SJCRH30 (cell line): ENCODE measurements at regions not wholly inside any gene's neighbourhood (a gene's known extent, or its start where the extent isn't known, plus 50 kb on each side); places are given as distances from the start of the nearest gene placed in this dataset.

ENCODE experiments used
- DNase-seq, 2 experiments: peaks; one replicate each; pipeline ENCODE4 v3.0.0-alpha.2; 2015 to 2020
- H3K27ac ChIP-seq: fragments of 250-450 bp; sonication (Bioruptor Pico); 2 replicates; pipeline ENCODE4 v1.5.1; 2020; ENCODE audit warnings: mild to moderate bottlenecking, moderate library complexity
- H3K27me3 ChIP-seq: fragments of 250-450 bp; sonication (Bioruptor Pico); 2 replicates; pipeline ENCODE4 v1.5.1; 2020; ENCODE audit warnings: mild to moderate bottlenecking, moderate library complexity
- H3K36me3 ChIP-seq: fragments of 250-450 bp; sonication (Bioruptor Pico); 2 replicates; pipeline ENCODE4 v1.5.1; 2020; ENCODE audit warnings: mild to moderate bottlenecking, moderate library complexity
- H3K4me1 ChIP-seq: fragments of 250-450 bp; sonication (Bioruptor Pico); 2 replicates; pipeline ENCODE4 v1.5.1; 2020; ENCODE audit warnings: mild to moderate bottlenecking, moderate library complexity
- H3K4me3 ChIP-seq: fragments of 250-450 bp; sonication (Bioruptor Pico); 2 replicates; pipeline ENCODE4 v1.5.1; 2020; ENCODE audit warnings: mild to moderate bottlenecking, moderate library complexity
- H3K9me3 ChIP-seq: fragments of 250-450 bp; sonication (Bioruptor Pico); replicated peaks from 2 replicates; pipeline ENCODE4 v1.5.1; 2020; ENCODE audit warnings: mild to moderate bottlenecking, moderate library complexity

- no peaks in the 10 kb centered on the region for H3K4me1 ChIP-seq
- no peak for DNase-seq
- H3K27me3 ChIP-seq = no peaks in the 10 kb centered on the region
- no peaks in the 10 kb centered on the region for H3K9me3 ChIP-seq
- H3K4me3 ChIP-seq = no peak overlapping the region
- H3K27ac ChIP-seq = no peak overlapping the region
- H3K36me3 ChIP-seq = no peaks in the 10 kb centered on the region
Observed at GRCh38 chr10:111524134-111524533, 447.3 kb downstream of the ADRA2A start.

DNA sequence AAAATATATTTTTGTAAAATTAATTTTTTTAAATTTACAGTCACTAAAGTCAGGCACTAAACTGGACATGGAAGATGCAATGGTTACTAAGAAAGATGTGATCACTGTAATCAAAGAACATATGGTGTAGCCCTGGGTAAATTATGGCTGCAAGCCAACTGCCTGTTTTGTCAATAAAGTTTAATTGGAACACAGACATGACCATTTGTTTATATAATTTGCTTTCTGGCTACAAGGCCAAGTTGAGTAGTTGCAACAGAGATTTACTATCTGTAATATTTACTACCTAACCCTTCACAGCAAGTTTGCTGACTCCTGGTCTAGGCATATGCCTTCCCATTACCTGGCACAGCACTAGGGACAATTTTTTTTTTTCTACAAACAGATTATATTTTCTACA lies 448.9 kb downstream of the ADRA2A start:
- DNase-seq = no peak
- H3K4me1 ChIP-seq = no peaks in the 10 kb centered on the region
- no peaks in the 10 kb centered on the region for H3K9me3 ChIP-seq

DNA sequence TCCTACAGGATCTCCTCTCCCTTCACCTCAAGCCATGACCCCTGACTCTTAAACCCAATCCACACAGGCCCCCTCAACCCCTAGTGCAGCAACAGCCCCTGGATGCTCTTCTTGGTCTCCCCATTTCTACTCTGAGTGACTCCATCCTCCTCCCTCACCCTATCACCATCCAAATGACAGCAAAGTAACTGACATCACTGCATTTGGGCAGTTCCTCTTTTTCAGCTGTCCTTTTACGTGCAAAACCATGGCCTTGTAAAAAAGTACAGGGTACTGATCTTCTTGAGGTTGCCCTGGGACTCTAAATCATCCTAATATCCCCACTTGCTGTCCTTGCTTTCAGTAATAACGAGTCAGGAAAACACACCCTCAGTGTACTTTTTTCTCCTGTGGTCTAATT lies 454.9 kb downstream of the ADRA2A start:
- H3K27ac ChIP-seq = no peak overlapping the region
- peaks cover 2% of the 10 kb centered on the region; the same call in 1 of the 2 replicates for H3K27me3 ChIP-seq
- no peak for DNase-seq
- no peaks in the 10 kb centered on the region for H3K36me3 ChIP-seq
- no peaks in the 10 kb centered on the region for H3K4me1 ChIP-seq
- H3K4me3 ChIP-seq = no peak overlapping the region
- H3K9me3 ChIP-seq = no peaks in the 10 kb centered on the region

More for the DNA sequence above, 448.9 kb downstream of the ADRA2A start:
- no peak overlapping the region for H3K27ac ChIP-seq
- no peaks in the 10 kb centered on the region for H3K27me3 ChIP-seq
- H3K36me3 ChIP-seq = no peaks in the 10 kb centered on the region
- no peak overlapping the region for H3K4me3 ChIP-seq

DNA sequence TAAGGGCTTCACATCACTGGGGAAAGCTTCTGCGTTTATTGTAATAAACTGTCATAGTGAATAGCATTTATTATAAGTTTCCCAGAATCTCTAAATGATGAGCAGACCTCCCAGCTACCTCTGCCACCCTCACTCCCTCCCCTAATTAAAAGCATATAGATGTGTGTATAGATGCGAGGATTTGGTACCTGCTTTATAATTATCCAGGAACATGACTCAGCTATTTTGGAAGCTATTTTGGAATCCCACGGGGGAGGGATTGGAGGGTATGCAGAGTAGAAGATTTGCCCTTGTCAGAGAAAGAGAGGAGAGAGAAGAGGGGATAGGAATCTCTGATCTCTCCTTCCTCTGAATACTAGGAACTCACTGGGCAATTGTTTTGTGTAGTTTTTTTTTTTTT lies 455.3 kb downstream of the ADRA2A start:
- no peak overlapping the region for H3K27ac ChIP-seq
- H3K9me3 ChIP-seq = no peaks in the 10 kb centered on the region

DNA sequence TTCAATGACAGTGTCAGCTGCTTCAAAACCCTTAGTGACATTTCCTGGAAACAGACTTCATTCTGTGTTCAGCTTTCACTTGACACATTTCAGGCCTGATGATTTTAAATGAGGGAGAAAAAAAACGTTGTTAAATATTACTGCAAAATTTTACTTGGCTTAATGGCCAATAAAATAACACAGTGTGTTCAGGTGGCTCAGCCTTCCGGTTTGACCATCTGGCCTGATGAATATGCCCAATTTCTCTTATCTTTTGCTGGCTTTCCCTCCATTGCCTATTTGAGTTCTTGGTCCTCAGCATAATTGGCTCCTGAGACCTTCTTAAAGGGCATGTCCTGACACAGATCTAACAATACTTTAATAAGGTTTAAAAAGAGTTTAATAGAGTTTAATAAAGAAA lies 462.4 kb downstream of the ADRA2A start:
- no peak for DNase-seq
- H3K27ac ChIP-seq = no peak overlapping the region

More for the DNA sequence above, 455.3 kb downstream of the ADRA2A start:
- H3K4me3 ChIP-seq = no peak overlapping the region
- no peaks in the 10 kb centered on the region for H3K36me3 ChIP-seq
- H3K27me3 ChIP-seq = peaks cover 2% of the 10 kb centered on the region; the same call in 1 of the 2 replicates
- no peak for DNase-seq
- no peaks in the 10 kb centered on the region for H3K4me1 ChIP-seq

DNA sequence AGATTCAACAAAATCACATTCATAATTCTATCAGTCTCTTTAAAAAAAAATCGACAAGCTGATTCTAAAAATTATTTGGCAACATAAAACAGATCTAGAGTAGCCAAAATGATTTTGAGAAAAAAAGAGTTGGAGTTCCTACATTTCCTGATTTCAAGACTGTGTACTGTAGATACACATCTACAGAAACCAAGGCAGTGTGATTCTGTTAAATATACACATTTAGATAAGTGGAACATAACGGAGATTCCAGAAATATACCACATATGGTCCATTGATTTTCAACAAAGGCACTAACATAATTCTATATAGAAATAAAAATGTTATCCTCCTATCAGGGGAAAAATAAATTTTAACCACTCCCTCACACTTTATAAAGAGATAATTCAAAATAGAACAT lies 467.0 kb downstream of the ADRA2A start:
- H3K27ac ChIP-seq = no peak overlapping the region
- no peak overlapping the region for H3K4me3 ChIP-seq
- H3K27me3 ChIP-seq = no peaks in the 10 kb centered on the region
- no peaks in the 10 kb centered on the region for H3K36me3 ChIP-seq
- no peaks in the 10 kb centered on the region for H3K4me1 ChIP-seq
- DNase-seq = no peak
- H3K9me3 ChIP-seq = no peaks in the 10 kb centered on the region

More for the DNA sequence above, 462.4 kb downstream of the ADRA2A start:
- Histone ChIP-seq H3K4me1 (no peaks in the 10 kb centered on the region), H3K27me3 (peaks cover 2% of the 10 kb centered on the region; the same call in 1 of the 2 replicates), H3K4me3 (no peak overlapping the region), H3K9me3 (no peaks in the 10 kb centered on the region), H3K36me3 (no peaks in the 10 kb centered on the region)

DNA sequence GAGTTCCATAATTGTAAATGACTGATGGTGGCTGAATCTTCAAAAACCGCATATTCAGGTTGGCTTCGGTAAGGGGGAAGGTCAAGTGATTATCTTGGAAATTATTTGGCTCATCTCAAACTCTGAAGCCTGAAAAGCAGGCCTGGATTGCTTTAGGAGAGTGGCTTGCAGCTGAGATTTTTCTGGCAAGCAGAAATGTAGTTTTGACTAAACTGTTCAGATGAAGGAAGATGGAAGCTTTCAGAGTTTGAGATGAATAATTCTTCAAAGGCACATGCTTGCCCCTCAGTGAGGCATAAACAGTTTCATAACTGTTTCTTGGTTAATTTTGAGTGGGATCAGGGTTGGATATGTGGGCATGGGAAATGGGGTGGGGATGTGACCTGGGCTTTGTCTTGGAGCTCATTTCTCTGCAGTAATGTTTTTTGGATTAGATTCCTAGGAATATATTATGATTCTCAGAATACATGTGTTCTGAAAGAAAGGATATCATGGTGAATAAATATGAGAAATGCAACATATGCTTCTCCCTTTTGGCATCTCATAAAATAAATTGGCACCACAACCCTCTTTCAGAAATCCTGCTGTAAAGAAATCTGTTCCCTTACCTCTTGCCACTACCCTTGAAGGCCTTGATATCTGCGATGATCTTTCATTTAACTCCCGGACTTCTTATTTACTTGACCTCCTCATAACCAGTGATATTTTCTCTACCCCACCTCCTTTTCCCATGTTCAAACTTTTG lies 469.2 kb downstream of the ADRA2A start:
- no peak for DNase-seq
- Histone ChIP-seq H3K27me3 (no peaks in the 10 kb centered on the region), H3K36me3 (no peaks in the 10 kb centered on the region), H3K4me3 (no peak overlapping the region), H3K27ac (no peak overlapping the region), H3K9me3 (no peaks in the 10 kb centered on the region), H3K4me1 (no peaks in the 10 kb centered on the region)

GRCh38 chr10:111548084-111548726 lies 471.4 kb downstream of the ADRA2A start:
- Histone ChIP-seq H3K4me3 (no peak overlapping the region), H3K36me3 (no peaks in the 10 kb centered on the region), H3K27me3 (no peaks in the 10 kb centered on the region), H3K27ac (no peak overlapping the region), H3K4me1 (no peaks in the 10 kb centered on the region), H3K9me3 (no peaks in the 10 kb centered on the region)
- DNase-seq = no peak

DNA sequence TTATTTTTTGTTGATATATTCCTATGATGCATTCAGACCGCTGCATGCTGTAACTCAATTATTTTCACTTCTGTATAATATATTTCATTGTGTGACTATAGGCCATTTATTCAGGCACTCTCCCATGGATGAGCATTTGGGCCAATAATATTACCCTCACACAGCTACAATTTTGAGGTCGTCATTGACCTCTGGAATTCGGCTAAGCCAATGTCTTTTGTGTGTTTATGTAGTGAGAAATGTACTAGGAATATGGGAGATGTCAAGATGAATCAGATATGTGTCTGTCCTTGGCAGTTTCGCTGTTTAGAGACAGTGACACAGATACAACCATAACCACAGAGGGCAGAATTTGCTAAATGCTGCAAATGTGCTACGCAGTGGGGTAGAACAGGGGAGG lies 474.2 kb downstream of the ADRA2A start:
- no peak overlapping the region for H3K4me3 ChIP-seq
- no peak for DNase-seq
- H3K4me1 ChIP-seq = no peaks in the 10 kb centered on the region
- no peaks in the 10 kb centered on the region for H3K27me3 ChIP-seq
- no peaks in the 10 kb centered on the region for H3K36me3 ChIP-seq
- no peaks in the 10 kb centered on the region for H3K9me3 ChIP-seq
- H3K27ac ChIP-seq = no peak overlapping the region

DNA sequence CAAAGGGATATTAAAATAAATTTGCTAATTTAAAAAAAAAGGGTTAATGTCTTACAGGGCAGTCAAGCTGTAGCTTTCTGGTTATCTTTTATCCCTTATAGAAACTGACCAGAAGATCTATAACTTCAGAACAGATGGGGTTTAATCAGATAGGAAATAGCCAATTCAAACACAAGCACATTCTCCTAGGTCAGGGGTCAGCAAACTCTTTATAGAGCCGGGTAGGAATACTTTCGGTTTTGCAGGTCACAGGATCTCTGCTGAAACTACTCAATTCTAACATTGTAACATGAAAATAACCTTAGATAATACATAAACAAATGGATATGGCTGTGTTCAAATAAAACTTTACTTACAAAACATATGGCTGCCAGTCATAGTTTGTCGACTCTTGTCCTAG lies 479.8 kb downstream of the ADRA2A start:
- Histone ChIP-seq H3K4me1 (no peaks in the 10 kb centered on the region), H3K4me3 (no peak overlapping the region), H3K27me3 (0 out of 2 replicates have a peak, but pooled peaks cover 3% of the 10 kb centered on the region), H3K36me3 (no peaks in the 10 kb centered on the region), H3K9me3 (no peaks in the 10 kb centered on the region), H3K27ac (no peak overlapping the region)
- no peak for DNase-seq

GRCh38 chr10:111558211-111558610 lies 481.4 kb downstream of the ADRA2A start:
- DNase-seq = no peak
- Histone ChIP-seq H3K27ac (no peak overlapping the region), H3K9me3 (no peaks in the 10 kb centered on the region), H3K27me3 (0 out of 2 replicates have a peak, but pooled peaks cover 3% of the 10 kb centered on the region), H3K4me1 (no peaks in the 10 kb centered on the region), H3K4me3 (no peak overlapping the region), H3K36me3 (no peaks in the 10 kb centered on the region)

- no peaks in the 10 kb centered on the region for H3K9me3 ChIP-seq
- no peaks in the 10 kb centered on the region for H3K36me3 ChIP-seq
- H3K4me3 ChIP-seq = no peak overlapping the region
- DNase-seq = no peak
- H3K27me3 ChIP-seq = 0 out of 2 replicates have a peak, but pooled peaks cover 3% of the 10 kb centered on the region
- no peak overlapping the region for H3K27ac ChIP-seq
- no peaks in the 10 kb centered on the region for H3K4me1 ChIP-seq
Observed at GRCh38 chr10:111560027-111560426, 483.2 kb downstream of the ADRA2A start.

- Histone ChIP-seq H3K4me3 (no peak overlapping the region), H3K4me1 (no peaks in the 10 kb centered on the region), H3K36me3 (no peaks in the 10 kb centered on the region), H3K9me3 (no peaks in the 10 kb centered on the region), H3K27ac (no peak overlapping the region), H3K27me3 (0 out of 2 replicates have a peak, but pooled peaks cover 3% of the 10 kb centered on the region)
- no peak for DNase-seq
Observed at GRCh38 chr10:111561124-111561523, 484.3 kb downstream of the ADRA2A start.

DNA sequence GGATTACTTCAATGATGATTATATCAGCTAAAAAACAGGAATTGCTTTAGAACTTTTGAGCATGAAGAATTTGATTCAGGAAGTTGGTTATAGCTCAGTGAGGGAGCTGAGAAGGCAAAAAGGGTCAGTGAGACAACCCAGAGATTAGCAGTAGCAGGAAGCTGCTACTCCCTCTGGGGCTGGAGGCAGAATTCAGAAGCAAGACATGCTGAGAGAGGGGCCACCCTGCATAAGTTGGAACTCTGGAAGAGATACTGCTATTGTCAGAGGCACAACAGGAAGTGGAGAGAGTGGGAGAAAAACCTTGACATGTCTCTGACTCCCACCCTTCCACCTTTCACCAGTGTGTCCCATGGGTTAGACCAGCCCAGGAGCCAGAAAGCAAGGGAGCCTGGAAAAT lies 488.7 kb downstream of the ADRA2A start:
- no peak overlapping the region for H3K4me3 ChIP-seq
- H3K27ac ChIP-seq = no peak overlapping the region
- H3K27me3 ChIP-seq = no peaks in the 10 kb centered on the region; the same call in 1 of the 2 replicates
- no peak for DNase-seq
- no peaks in the 10 kb centered on the region for H3K4me1 ChIP-seq
- no peaks in the 10 kb centered on the region for H3K9me3 ChIP-seq
- H3K36me3 ChIP-seq = no peaks in the 10 kb centered on the region

DNA sequence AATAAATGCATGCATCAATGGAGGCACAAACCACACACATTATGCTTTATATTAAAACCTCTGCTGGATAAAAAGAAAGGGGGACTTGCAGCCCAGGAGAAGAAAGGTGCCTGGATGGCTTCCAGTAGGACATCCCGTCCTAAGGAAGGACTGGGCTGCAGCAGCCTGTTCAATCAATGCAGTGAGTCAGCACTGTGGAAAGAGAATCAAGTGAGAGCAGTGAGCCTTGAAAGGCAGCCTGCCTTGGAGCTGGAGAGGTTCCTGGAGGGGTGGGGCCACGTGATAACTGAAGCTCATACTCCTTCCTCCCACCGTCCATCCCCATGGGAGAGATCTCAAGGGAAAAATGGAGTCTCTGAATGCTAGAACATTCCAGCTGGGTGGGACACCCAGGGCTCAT lies 501.2 kb downstream of the ADRA2A start:
- Histone ChIP-seq H3K27ac (no peak overlapping the region), H3K27me3 (no peaks in the 10 kb centered on the region), H3K4me3 (no peak overlapping the region), H3K4me1 (no peaks in the 10 kb centered on the region), H3K36me3 (no peaks in the 10 kb centered on the region), H3K9me3 (no peaks in the 10 kb centered on the region)
- no peak for DNase-seq
